C4-2B (cell line): ENCODE measurements at regions not wholly inside any gene's neighbourhood (a gene's known extent, or its start where the extent isn't known, plus 50 kb on each side); places are given as distances from the start of the nearest gene placed in this dataset.

ENCODE experiments used
- H3K27ac ChIP-seq: fragments of 450-650 bp; 2 replicates; pipeline ENCODE4 v1.5.1; 2017
- ZFX ChIP-seq: fragments of 450-650 bp; IDR thresholded peaks from 2 replicates; pipeline ENCODE4 v1.6.1; 2017
- TF ChIP-seq, protein P1 (sequence below): fragments of 450-650 bp; conservative IDR thresholded peaks from 2 replicates; pipeline ENCODE4 v1.5.1; 2017; ENCODE audit warnings: mild to moderate bottlenecking

DNA sequence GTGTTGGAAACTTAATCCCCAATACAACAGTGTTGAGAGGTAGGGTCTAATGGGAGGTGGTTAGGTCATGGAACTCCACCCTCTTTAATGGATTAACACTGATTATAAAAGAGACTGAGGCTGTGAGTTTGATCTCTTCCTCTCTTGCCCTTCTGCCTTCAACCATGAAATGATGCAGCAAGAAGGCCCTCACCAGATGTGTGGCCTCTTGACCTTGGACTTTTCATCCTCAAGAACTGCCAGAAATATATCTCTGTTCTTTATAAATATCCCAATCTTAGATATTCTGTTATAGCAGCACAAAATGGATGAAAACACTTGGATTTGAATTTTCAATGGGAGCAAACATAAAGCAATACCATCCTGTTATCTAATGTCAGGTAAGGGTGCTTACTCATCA, 67.6 kb downstream of the NMUR2 start:
- TF ChIP-seq ZFX, result no peak
- TF ChIP-seq, protein P1, sequence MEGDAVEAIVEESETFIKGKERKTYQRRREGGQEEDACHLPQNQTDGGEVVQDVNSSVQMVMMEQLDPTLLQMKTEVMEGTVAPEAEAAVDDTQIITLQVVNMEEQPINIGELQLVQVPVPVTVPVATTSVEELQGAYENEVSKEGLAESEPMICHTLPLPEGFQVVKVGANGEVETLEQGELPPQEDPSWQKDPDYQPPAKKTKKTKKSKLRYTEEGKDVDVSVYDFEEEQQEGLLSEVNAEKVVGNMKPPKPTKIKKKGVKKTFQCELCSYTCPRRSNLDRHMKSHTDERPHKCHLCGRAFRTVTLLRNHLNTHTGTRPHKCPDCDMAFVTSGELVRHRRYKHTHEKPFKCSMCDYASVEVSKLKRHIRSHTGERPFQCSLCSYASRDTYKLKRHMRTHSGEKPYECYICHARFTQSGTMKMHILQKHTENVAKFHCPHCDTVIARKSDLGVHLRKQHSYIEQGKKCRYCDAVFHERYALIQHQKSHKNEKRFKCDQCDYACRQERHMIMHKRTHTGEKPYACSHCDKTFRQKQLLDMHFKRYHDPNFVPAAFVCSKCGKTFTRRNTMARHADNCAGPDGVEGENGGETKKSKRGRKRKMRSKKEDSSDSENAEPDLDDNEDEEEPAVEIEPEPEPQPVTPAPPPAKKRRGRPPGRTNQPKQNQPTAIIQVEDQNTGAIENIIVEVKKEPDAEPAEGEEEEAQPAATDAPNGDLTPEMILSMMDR, result no peak
- no peak overlapping the region for H3K27ac ChIP-seq

DNA sequence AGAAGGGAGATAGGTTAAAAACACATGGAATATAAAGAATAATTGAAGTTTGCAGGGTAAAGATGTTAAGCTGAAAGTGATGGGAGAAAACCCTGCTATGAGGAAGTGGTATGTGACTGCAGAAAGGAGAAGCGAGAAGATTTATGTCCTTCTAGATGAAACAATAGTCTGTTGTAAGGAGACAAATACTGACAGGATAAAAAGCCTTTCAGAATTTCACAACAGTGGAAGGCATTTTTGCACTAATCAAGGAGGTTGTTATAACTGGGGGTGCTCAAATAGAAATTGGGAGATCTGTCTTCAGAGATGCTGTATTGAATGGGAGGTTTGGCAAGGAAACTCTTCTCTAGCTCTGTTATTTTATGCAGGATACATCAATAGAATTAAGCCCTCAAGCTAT, 69.6 kb downstream of the NMUR2 start:
- TF ChIP-seq ZFX, result no peak
- TF ChIP-seq, protein P1, result no peak
- no peak overlapping the region for H3K27ac ChIP-seq

DNA sequence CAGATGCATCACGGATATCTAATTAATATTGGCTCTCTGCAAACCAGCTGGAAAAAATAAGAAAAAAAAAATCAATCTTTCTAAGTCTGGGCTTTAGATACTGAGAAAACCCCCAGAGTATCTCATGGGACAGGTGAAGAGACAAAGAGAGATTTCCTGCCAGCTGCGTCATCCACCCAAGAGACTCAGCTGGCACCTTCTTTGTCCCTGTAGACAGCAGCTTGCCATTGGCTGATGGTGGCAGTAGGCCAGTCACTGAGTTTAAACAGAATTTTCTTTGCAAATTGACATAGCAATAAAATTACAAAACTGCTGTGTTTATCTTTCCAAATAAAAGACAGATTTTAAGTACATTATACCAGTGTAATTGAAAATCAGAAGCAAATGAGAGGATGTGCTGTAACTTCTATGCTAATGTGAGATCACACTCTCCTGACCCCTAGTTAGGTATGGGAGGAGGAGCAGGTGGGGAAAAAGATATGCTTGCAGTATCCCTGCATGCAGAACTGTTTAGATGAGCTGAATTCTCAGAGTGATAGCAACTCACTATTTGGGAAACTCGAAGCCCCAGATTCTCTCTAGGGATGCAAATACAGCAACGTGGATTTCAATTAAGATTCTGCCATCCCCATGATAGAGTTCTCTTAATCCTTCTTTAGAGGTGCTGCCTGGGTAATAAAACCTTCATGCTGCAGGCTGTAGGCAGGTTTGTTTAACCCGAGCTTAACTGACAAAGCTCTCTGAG, 72.2 kb downstream of the NMUR2 start:
- TF ChIP-seq ZFX, result no peak
- TF ChIP-seq, protein P1, result no peak
- no peak overlapping the region for H3K27ac ChIP-seq

DNA sequence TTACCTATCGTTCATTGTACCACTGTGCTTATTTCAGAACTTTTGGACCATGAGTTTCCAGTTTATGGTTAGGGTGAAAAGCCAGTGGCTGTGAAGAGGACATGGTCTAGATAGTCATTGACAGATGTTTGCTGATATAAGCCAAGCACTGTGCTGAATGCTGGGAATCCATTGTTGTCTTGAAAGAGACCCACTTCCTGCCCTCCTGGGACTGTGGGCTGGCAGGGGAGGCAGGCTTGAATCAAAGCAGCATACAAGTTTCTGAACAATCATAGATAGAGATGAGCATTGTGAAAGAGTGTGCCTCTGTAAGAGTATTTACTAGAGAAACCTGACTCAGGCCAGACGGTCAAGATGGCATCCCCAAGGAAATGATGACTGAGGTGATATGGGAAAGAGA, 73.4 kb downstream of the NMUR2 start:
- TF ChIP-seq ZFX, result no peak
- TF ChIP-seq, protein P1, result no peak
- no peak overlapping the region for H3K27ac ChIP-seq

DNA sequence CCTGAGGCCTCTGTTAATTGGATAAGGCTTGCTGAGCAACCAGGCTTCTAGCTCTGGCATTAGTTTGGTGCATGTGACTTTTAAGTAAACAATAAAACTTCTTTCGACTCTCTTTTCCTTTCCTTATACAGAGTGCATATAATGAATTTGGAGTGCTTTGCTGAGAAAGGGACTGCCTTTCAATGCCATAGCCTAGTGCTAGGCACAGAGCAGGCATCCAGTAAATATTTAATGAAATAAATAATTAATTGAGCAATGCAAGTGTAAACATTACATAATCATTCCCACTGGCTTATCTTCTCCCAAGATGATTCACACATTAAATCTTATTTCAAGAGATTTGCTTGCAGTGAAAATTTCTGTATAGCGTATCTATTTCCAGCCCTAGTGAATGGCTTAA, 74.1 kb downstream of the NMUR2 start:
- no peak overlapping the region for H3K27ac ChIP-seq
- TF ChIP-seq, protein P1, result no peak
- no peak for TF ChIP-seq ZFX

DNA sequence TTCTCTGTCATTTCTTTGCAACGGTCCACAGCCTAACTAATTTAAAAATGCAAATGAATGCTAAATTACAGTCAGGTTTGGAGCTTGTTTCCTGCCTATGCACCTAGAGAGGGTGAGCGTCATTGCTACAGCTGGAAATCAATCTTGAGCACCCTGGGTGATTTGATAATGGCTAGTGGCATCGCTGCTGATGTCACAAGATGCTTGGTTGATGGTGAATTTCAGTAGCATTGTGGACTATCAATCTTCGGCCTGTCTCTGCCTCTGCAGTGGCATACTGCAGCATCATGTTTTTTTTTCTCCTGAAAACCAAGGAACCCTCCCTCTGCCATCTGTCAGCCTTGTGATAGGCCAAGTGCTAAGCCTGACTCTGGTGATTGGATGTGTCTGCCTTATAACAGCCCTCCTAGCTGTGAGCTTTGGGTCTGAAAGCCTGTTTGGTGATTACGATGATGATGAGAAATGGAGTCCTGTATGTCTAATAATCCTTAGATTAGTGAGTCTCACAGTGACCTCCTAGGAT, 75.3 kb downstream of the NMUR2 start:
- no peak overlapping the region for H3K27ac ChIP-seq
- no peak for TF ChIP-seq ZFX
- TF ChIP-seq, protein P1, result no peak

DNA sequence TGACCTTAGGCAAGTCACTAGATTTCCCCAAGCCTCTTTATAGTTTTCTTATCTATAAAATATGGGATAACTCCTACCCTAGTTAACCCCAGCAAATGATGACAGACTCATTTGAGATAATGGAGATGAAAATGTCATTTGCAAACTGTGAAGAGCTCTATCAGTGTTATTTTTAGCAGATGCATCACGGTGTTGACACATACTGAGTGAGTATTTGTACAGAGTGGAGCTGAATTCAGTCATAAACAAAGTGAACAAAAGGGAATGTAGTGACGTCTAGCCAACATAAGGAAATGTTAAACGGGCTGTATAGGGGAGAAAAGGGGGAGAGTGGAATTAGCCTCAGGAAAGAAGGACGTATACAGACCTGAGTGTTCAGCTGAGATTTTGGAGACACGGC, 75.9 kb downstream of the NMUR2 start:
- H3K27ac ChIP-seq, result no peak overlapping the region
- no peak for TF ChIP-seq ZFX
- TF ChIP-seq, protein P1, result no peak
